ENCODE measurements at regions not wholly inside any gene's neighbourhood (a gene's known extent, or its start where the extent isn't known, plus 50 kb on each side); places are given as distances from the start of the nearest gene placed in this dataset.

DNA sequence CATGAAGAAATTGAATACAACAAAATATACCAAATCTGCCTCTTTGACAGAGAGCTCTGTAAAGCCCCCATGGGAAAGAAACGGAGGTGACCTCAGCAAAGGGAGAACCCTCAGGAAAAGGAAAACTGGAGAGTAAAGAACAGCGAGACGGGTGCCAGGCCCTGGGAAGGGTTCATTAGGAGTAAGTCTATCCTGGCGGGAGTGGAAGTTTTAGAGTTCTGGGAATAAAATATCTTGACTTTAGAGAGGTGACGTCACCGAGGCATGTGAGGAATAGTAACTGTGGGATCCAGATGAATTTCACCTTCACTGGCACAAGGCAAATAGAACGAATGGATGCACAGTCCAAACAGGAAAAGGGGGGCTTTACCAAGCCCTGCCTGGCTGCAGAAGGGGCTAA, 362.8 kb upstream of the IGFBP3 start:
- CTCF ChIA-PET = no interaction called here
- Mint-ChIP-seq H3K9me3 (ENCODE audit: low read depth, unreplicated experiment) (no peaks in the 10 kb centered on the region), H3K4me1 (ENCODE audit: low read depth, unreplicated experiment) (peaks cover 54% of the 10 kb centered on the region), H3K4me3 (ENCODE audit: low read depth, unreplicated experiment) (no peak overlapping the region), H3K36me3 (ENCODE audit: insufficient read depth, unreplicated experiment) (peaks cover 7% of the 10 kb centered on the region), H3K27me3 (ENCODE audit: unreplicated experiment) (no peaks in the 10 kb centered on the region), H3K27ac (ENCODE audit: unreplicated experiment) (no peak overlapping the region)
- intact Hi-C loops (cut with micrococcal nuclease; ENCODE audit: unreplicated experiment) = no loop called here
- TF ChIP-seq, protein P1, sequence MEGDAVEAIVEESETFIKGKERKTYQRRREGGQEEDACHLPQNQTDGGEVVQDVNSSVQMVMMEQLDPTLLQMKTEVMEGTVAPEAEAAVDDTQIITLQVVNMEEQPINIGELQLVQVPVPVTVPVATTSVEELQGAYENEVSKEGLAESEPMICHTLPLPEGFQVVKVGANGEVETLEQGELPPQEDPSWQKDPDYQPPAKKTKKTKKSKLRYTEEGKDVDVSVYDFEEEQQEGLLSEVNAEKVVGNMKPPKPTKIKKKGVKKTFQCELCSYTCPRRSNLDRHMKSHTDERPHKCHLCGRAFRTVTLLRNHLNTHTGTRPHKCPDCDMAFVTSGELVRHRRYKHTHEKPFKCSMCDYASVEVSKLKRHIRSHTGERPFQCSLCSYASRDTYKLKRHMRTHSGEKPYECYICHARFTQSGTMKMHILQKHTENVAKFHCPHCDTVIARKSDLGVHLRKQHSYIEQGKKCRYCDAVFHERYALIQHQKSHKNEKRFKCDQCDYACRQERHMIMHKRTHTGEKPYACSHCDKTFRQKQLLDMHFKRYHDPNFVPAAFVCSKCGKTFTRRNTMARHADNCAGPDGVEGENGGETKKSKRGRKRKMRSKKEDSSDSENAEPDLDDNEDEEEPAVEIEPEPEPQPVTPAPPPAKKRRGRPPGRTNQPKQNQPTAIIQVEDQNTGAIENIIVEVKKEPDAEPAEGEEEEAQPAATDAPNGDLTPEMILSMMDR (IDR thresholded peaks at IDR 0.05; ENCODE audit: unreplicated experiment) = no peak
- no TSS peak for BruUV-seq (replicated peaks)
- no peak for DNase-seq

- intact Hi-C loops (cut with micrococcal nuclease; ENCODE audit: unreplicated experiment) = no loop called here
- Mint-ChIP-seq H3K27me3 (ENCODE audit: unreplicated experiment) (no peaks in the 10 kb centered on the region), H3K9me3 (ENCODE audit: low read depth, unreplicated experiment) (peaks cover 3% of the 10 kb centered on the region), H3K27ac (ENCODE audit: unreplicated experiment) (no peak overlapping the region), H3K4me1 (ENCODE audit: low read depth, unreplicated experiment) (peaks cover 47% of the 10 kb centered on the region), H3K4me3 (ENCODE audit: low read depth, unreplicated experiment) (no peak overlapping the region), H3K36me3 (ENCODE audit: insufficient read depth, unreplicated experiment) (peaks cover 7% of the 10 kb centered on the region)
- peak; percentile 30 for DNase-seq
- CTCF ChIA-PET = interaction anchor here (0.7 to 1.2 kb wide), 3 partner anchors 9 to 56 kb away, joined by 4 to 10 read pairs (median 5); no protein-coding TSS in a partner anchor
- BruUV-seq (replicated peaks) = no TSS peak
- TF ChIP-seq, protein P1 (IDR thresholded peaks at IDR 0.05; ENCODE audit: unreplicated experiment) = no peak
These were observed 361.1 kb upstream of the IGFBP3 start for GRCh38 chr7:46282155-46282554.

- H3K4me3 Mint-ChIP-seq (ENCODE audit: low read depth, unreplicated experiment) = peak overlapping the region; percentile 18
These were observed 360.0 kb upstream of the IGFBP3 start for GRCh38 chr7:46281071-46281470.

DNA sequence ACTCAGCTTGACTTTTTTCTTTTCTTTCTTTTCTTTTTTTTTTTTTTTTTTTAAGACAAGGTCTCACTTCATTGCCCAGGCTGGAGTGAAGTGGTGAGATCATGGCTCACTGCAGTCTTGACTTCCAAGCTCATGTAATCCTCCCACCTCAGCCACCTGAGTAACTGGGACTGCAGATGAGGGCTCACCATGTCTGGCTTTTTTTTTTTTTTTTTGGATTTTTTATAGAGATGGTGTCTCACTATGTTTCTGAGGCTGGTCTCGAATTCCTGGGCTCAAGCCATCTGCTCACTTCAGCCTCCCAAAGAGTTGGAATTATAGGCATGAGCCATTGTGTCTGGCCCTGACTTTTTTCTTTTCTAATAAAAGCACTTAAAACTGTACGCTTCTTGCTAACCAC, 358.2 kb upstream of the IGFBP3 start:
- peaks cover 3% of the 10 kb centered on the region for H3K9me3 Mint-ChIP-seq (ENCODE audit: low read depth, unreplicated experiment)
- TF ChIP-seq, protein P1 (IDR thresholded peaks at IDR 0.05; ENCODE audit: unreplicated experiment) = no peak
- no peak for DNase-seq
- H3K27ac Mint-ChIP-seq (ENCODE audit: unreplicated experiment) = no peak overlapping the region
- CTCF ChIA-PET = no interaction called here
- peaks cover 21% of the 10 kb centered on the region for H3K4me1 Mint-ChIP-seq (ENCODE audit: low read depth, unreplicated experiment)
- intact Hi-C loops (cut with micrococcal nuclease; ENCODE audit: unreplicated experiment) = no loop called here
- no peaks in the 10 kb centered on the region for H3K27me3 Mint-ChIP-seq (ENCODE audit: unreplicated experiment)
- H3K36me3 Mint-ChIP-seq (ENCODE audit: insufficient read depth, unreplicated experiment) = peaks cover 7% of the 10 kb centered on the region
- no peak overlapping the region for H3K4me3 Mint-ChIP-seq (ENCODE audit: low read depth, unreplicated experiment)
- BruUV-seq (replicated peaks) = no TSS peak

More at GRCh38 chr7:46281071-46281470, 360.0 kb upstream of the IGFBP3 start:
- peaks cover 3% of the 10 kb centered on the region for H3K9me3 Mint-ChIP-seq (ENCODE audit: low read depth, unreplicated experiment)
- DNase-seq = peak; percentile 22
- no TSS peak for BruUV-seq (replicated peaks)
- peaks cover 36% of the 10 kb centered on the region for H3K4me1 Mint-ChIP-seq (ENCODE audit: low read depth, unreplicated experiment)
- CTCF ChIA-PET = interaction anchor here (0.7 to 1.2 kb wide), 6 partner anchors 10 to 416 kb away, joined by 3 to 10 read pairs (median 4); no protein-coding TSS in a partner anchor
- TF ChIP-seq, protein P1 (IDR thresholded peaks at IDR 0.05; ENCODE audit: unreplicated experiment) = no peak
- H3K36me3 Mint-ChIP-seq (ENCODE audit: insufficient read depth, unreplicated experiment) = peaks cover 7% of the 10 kb centered on the region
- intact Hi-C loops (cut with micrococcal nuclease; ENCODE audit: unreplicated experiment) = loop anchor here (2.0 kb wide), 2 partner anchors 64 to 358 kb away; no protein-coding TSS in a partner anchor
- H3K27ac Mint-ChIP-seq (ENCODE audit: unreplicated experiment) = peak overlapping the region; percentile 89
- H3K27me3 Mint-ChIP-seq (ENCODE audit: unreplicated experiment) = no peaks in the 10 kb centered on the region

Data from Calu3 (cell line).